ENCODE measurements at regions not wholly inside any gene's neighbourhood (a gene's known extent, or its start where the extent isn't known, plus 50 kb on each side); places are given as distances from the start of the nearest gene placed in this dataset.

GRCh38 chr1:88252745-88253144, 431.3 kb upstream of the PKN2 start:
- TF ChIP-seq CTCF (IDR thresholded peaks at IDR 0.05 in 8 of 11, conservative IDR thresholded peaks at IDR 0.05 in 3 of 11) (no peak), POLR2A (IDR thresholded peaks at IDR 0.05) (no peak)
